ENCODE measurements at regions not wholly inside any gene's neighbourhood (a gene's known extent, or its start where the extent isn't known, plus 50 kb on each side); places are given as distances from the start of the nearest gene placed in this dataset.
"Not testable (repeated sequence)": the region's sequence is repeated elsewhere in the genome, so short reads cannot be mapped to it uniquely, and the experiment has no call there.

DNA sequence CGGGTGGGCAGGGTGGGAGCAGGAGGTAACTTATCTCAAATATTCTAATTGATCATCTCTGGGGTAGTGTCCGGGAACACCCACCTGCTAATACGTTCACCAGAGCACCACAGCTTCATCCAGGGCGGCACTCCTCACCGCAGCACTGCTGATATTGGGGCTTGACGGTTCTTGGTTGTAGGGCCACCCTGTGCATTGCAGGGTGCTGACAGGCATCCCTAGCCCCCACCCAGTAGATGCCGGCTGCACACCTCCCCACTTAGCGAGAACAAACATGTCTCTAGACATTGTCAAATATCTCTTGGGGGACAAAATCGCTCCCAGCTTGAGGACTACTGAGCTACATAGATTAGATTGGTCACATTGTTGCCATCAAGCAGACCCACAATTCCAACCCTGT is 73.9 kb upstream of the WASF3 start:
- no peak for DNase-seq (ENCODE audit: low read depth)

DNA sequence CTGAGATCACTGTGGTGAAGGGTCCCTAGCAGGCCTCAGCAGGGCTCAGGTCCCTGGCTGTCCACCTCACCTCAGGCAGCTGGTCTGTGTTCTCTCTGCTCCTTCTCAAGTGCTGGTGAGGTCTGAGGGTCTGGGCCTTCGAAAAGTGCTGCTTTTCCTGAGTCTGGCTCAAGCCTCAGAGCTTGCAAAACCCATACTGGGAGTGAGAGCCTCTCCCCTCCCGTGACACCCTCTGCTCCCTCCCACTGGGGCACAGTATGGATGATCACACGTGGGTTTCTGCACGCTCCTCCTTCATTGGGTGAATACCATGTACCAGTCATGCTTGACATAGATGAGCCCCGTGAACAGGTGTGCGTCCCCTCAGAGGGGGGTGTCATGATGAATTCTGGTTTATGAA is 73.3 kb upstream of the WASF3 start:
- no peak for DNase-seq (ENCODE audit: low read depth)

DNA sequence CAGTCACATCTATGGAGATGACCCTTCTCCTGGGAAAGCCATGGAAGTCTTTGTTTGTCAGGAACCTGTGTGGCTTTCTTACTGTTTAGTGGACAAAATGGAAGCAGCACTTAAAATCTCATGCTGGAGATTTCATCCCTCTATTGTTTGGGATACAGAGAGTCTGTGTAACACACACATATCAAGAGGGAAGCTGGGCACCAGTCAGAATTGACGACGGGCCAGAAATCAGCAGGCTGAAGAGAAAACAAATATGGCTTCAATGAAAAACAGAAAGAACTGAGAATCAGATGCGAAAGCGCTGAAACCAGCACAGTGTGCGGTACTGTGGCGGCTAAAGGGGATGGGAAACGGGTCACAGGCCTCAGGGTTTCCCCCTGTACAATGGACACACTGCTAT is 72.2 kb upstream of the WASF3 start:
- DNase-seq (ENCODE audit: low read depth): no peak

DNA sequence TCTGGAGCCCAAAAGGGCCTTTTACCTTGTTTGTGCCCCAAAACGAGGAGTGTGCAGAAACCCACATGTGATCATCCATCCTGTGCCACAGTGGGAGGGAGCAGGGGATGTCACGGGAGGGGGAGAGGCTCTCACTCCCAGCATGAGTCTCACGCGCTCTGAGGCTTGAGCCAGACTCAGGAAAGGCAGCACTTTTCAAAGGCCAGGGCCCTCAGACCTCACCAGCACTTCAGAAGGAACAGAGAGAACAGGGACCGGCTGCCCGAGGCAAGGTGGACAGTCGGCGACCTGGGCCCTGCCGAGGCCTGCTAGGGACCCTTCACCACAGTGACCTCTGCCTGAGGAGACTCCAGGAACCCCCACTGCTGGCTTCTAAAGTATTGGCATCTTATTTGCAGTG is 71.7 kb upstream of the WASF3 start:
- DNase-seq (ENCODE audit: low read depth): no peak

DNA sequence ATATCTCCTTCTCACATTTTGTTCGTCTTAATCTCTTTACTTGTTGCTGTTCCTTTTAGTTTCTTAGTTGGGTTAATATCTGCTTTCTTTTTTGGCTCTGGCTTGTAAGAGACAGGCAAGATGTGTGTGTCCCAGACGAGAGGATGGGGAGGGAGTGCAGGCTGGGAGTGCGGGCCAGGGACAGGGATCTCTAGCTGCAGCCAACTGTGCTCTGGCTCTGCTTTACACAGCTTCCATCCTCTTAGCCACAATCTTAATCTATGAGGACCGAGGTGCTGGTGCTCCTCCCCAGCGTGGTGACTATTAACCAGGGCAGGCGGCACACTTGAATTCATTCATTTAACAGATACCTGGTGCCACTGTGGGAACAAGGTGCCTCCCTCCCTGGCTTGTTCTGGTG is 70.9 kb upstream of the WASF3 start:
- no peak for DNase-seq (ENCODE audit: low read depth)

DNA sequence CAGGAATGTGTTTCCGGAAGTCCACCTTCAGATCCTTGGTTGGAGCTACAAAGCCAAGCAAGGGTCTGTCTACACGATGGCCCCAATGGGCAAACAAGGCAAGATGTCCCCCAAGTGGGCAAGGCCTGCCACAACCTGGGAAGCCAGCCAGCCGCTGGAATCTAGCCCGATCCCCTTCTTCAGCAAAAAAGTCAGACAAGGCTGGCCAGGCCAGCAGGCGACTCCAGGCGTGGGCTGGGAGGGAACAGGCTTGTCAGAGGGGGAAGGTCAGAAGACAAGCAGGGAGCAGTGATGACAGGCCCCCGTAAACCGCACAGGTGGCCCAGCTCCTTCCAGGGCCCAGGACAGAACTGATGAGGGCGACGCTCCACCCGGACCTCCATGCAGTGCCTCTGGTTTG is 69.7 kb upstream of the WASF3 start:
- DNase-seq (ENCODE audit: low read depth): no peak

DNA sequence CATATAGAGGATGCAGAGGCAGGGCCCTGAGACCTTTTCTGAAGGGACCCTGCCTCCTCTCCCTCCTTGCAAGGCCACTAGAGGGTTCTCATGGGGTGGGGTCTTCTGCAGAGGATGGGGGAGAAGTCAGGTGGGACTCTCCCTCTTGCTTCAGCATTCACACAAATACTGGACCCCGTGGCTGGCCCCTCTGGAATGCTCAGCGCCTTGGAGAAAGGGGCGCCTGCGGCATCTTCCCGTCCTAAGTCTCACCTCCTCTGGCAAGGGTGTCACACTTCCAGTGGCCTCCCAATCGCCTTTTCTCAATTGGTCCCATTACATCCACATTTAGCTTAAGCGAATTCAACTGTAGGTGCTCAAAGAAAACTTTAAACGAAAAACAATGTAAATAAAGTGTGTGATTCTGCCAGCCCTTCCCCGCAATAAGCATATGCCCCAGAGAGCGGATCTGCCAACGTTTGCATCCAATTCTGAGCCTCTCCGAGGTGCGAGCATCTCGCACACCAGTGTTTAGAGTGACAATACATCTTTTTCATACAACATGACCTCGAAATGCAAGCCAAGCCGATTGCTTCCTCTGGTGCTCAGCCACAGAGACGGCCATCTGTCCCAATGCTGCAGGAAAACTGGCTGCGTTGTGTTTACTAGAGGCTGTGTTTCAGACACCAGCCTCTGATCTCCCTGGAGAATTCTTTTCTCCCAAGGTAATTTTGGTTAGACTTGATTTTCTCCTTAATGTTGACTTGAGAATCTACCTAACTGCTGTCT is 69.1 kb upstream of the WASF3 start:
- DNase-seq (ENCODE audit: low read depth): no peak

DNA sequence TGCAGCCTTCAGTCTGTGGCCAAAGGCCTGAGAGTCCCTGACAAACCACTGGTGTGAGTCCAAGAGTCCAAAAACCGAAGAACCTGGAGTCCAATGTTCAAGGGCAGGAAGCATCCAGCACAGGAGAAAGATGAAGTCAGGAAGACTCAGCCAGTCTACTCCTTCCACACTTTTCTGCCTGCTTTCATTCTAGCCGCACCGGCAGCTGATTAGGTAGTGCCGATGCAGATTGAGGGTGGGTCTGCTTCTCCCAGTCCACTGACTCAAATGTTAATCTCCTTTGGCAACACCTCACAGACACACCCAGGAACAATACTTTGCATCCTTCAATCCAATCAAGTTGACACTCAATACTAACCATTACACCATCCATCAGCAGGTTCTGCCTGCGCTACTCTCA is 65.2 kb upstream of the WASF3 start:
- not testable (repeated sequence) for DNase-seq (ENCODE audit: low read depth)

DNA sequence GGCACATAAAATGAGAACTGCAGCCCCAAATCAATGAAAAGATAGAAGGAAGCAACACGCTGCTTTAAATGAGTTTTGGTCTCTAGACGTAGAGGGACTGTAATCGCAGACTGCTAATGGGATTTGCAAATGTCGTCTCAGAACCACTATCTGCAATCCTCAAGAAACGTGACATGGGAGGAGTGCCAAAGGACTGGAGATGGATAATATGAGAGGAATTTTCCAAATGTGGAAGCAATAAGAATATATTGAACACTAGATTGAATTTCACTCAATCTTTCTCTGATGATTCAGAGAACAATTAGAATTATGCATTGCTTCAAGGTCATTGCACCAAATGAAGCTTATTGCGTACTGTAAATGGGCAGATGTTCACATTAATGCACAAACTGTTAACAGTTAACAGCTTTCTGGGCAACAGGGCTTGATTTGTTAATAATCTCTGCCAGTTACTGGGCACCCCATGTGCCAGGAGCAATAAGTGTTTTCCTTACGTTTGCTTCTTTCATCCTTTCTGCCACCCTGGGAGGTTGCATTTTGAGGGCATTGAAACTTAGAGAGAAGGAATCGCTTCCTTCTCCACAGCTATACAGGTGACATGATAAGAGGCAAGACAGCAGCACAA is 62.8 kb upstream of the WASF3 start:
- no peak for DNase-seq (ENCODE audit: low read depth)

DNA sequence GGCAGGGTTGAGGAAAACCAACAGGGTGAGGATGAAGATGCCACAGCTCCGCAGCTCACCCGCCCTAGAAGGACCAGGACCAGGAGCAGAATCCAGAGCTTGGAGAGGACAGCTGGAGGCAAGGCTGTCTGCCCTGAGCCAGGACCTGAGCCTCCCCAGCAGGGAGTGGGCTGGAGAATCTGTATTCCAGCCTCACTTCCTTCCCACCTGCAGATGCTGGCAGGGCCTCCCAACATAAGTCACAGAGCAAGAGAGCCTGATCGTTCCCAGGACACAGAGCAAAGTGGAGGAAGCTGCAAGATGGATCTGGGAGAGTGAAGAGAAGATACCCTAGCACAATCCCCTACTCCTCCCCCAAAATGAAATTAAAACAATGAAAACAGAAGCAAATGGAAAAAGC is 61.7 kb upstream of the WASF3 start:
- DNase-seq (ENCODE audit: low read depth): no peak

DNA sequence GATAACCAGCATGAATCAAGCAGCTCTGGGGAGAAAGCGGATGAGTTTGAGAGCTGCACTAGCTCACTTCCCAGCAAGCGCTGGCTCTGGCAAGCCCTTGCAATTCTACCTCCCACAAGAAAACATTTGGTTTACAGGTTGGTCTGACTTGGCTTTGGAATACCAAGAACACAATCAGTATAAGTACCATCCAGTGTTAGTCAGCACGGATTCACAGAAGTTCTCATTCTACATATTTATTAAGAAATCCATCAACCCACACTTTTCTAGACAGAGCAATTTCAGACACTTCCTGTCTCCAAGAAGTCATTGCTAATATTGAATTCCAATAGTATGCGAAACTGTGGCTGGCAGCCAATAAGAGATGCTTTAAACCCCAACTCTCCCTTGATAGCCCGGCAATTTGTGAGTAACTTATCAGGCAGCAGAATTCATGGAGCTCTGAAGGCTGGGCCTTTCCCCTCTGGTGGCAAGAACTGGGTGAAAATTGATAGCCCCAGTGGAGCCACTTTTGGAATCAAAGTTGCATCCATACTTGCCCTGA is 59.4 kb upstream of the WASF3 start:
- DNase-seq (ENCODE audit: low read depth): no peak

DNA sequence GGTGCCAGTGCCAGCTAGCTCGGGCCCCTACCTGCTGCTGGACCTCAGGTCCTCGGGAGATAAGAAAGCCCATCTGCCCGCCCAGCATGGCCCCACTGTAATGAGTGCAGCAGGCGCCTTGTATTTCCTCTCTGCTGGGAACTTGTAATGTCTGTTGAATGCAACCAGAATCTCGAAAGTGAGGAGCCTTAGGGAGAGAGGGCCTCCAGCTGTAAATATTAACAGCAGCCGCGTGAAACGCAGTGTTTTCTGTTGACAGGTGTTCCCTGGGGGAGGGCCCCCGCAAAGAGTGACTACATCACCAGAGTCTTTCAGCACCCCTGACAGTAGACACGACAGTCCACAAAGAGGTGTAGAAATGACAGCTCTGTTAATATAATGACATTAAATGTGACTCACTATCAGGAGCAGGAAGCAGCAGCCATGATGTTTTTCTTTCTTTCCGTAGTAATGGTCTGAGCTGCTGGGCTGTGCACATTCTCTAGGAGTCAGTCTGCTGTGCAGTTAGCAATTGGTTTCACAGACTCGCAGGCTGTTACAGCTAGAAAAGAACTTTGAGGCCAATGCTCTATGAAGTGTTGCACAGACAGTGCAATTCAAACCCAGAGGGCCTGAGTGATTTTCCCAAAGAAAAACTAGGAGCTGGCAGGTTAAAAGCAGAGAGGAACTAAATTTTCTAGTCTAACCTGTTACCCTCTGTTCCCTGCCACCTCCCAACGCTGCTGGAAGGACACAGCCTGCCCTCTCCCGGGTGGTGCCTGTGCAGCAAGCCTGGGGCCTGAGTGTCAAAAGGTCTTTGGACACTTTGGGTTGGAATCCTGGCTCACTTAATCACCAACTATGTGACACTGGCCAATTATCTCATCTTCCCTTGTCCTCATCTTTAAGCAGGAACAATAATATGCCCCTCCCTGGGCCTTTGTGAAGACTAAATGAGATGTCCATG is 58.6 kb upstream of the WASF3 start:
- no peak for DNase-seq (ENCODE audit: low read depth)

DNA sequence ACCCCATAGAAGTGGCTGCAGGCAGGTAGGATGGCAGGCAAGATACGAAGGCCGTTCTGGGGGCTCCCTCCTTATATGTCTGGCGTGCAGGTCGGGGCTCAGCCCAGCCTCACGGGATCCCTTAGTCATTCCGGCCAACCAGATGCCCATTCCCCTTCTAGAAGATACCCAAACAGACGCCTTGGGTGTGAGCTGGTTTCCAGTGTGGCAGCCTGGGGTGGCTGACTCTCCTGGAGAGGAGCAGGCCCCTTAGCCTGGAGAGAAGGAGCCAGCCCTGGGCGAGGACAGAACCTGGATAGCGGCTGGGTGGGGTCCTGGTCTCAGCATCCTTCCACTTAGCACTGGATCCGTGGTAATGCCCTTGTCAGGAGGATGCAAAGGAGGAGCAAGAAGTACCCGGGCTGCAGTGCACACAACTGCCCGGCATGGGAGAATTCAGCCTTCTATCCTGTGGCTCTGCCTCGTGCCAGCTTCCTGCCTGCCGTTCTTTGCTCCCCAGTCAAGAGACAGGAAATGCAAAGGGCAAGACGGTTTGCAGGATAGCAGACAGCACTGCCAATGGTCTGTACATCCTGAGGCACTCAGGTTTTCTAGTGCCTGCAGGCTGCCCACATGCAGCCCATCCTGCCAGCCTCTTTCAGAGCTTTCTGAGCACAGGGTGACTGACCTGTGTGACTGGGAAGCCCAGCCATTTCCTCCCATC is 56.7 kb upstream of the WASF3 start:
- no peak for DNase-seq (ENCODE audit: low read depth)

DNA sequence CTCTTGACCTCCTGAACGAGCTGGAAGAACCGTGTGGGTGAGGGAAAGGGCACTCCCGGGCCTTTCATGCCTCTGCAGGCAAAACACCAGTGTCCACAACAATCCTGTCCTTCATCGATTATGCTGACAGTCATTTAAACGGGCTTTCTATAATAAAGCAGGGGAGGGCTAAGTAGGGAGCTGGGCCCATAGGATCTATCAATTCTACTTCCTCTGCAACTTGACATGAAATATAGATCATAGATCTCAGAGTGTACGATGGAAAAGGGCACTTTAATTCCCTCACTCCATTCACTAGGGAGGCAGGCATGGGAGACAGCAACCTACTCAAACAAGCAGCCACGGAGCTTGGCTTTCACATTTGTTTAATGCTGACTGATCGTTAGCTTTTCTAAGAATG is 55.8 kb upstream of the WASF3 start:
- DNase-seq (ENCODE audit: low read depth): no peak

DNA sequence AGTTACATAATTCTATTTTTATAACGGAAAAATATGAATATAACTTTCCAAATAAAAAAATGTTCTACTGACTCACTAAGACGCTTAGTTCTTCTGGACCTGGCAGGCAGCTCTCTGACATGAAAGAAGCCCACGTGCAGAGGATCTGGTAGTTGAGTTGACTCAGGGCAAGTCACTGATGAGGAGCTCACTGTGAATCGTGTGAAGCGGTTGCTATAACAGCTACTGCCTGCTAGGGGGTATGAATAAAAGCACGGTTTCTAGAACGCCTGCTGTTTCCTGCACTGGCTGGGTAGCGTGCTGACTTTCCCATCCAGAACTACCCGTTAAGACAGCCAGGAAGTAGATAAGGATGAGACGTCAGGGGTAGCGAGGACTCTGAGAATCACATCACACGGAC is 54.7 kb upstream of the WASF3 start:
- DNase-seq (ENCODE audit: low read depth): no peak

DNA sequence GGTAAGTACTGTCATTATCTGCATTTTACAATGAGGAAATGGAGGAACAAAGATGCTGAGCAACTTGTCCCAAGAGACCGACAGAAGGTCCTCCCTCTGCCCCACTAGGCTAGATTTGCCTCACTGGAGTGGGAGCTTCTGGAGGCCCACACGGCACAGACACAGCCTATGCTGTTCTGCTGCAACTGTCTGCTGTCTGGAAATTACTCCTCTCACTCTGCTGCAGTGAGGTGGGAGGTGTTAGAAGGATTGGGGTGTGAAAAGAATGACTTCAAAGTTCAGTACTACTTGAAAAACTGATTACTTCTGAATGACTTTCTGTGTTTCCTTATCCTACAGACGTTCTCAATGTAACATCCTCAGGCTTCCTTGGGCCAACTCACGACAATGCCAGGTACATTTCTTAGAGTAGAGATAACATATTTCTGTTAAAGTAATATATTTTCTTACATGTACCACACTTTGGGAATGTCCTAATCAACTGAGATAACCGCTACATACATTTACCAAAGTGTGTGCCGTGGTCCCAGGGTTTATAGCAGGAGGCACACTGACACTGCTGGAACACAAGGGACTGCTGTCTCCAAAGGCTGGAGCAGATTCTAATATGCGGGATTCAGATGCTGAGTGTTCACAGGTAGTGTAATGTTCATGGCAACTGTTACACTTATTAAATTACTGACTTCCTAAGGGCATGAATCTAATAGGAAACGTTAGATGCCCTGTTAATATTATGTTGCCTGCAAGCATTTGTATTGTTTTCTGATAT is 53.5 kb upstream of the WASF3 start:
- no peak for DNase-seq (ENCODE audit: low read depth)

Data from activated T-helper 1 cell treated with Interleukin-2 at 50 U/mL for 16 hours (primary cell).